ENCODE measurements at regions not wholly inside any gene's neighbourhood (a gene's known extent, or its start where the extent isn't known, plus 50 kb on each side); places are given as distances from the start of the nearest gene placed in this dataset.

GRCh38 chr9:108291586-108291932 is 564.2 kb downstream of the ACTL7B start:
- TF ChIP-seq CTCF (IDR thresholded peaks at IDR 0.05): no peak
- no peak for TF ChIP-seq POLR2A (IDR thresholded peaks at IDR 0.05)

Measured in right lobe of liver (tissue), 4 donors.